NB4 (cell line): ENCODE measurements at regions not wholly inside any gene's neighbourhood (a gene's known extent, or its start where the extent isn't known, plus 50 kb on each side); places are given as distances from the start of the nearest gene placed in this dataset.

Source experiments
- CTCF ChIP-seq: IDR thresholded peaks from one replicate; pipeline ENCODE4 v1.5.1; 2012; ENCODE audit warnings: low read depth, low read length
- MAX ChIP-seq: IDR thresholded peaks from 2 replicates; pipeline ENCODE4 v1.6.1; 2011; ENCODE audit warnings: low read depth, low read length
- MYC ChIP-seq: IDR thresholded peaks from 2 replicates; pipeline ENCODE4 v1.6.1; 2011; ENCODE audit warnings: low read depth, low read length
- POLR2A ChIP-seq: IDR thresholded peaks from 2 replicates; pipeline ENCODE4 v1.6.1; 2011; ENCODE audit warnings: mild to moderate bottlenecking; ENCODE audit not compliant: insufficient read length; ENCODE audit errors: extremely low read depth

- no peak for TF ChIP-seq CTCF
- TF ChIP-seq POLR2A: no peak
- no peak for TF ChIP-seq MYC
- TF ChIP-seq MAX: no peak
These were observed 102.3 kb upstream of the CCN2 start for GRCh38 chr6:132053511-132053910.
